ENCODE measurements at regions not wholly inside any gene's neighbourhood (a gene's known extent, or its start where the extent isn't known, plus 50 kb on each side); places are given as distances from the start of the nearest gene placed in this dataset.

DNA sequence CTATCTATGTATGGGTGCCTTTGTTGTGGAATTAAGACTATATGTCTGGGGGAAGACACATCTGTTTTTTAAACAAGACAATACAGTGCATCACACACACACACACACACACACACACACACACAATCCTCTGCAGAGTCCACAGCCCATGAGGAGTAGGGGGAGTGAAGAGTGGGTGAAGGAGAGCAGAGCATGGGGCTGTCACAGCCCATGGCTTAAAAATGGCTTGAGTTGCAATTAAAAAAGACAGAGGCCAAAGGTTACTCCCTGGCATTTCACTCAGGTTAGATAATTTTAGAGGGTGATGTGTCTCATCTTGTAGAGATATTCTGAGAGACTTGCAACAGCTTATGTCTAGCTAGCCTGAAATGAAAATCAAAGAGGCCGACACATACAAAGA lies 176.5 kb upstream of the PLXNA2 start:
- no peak for DNase-seq

DNA sequence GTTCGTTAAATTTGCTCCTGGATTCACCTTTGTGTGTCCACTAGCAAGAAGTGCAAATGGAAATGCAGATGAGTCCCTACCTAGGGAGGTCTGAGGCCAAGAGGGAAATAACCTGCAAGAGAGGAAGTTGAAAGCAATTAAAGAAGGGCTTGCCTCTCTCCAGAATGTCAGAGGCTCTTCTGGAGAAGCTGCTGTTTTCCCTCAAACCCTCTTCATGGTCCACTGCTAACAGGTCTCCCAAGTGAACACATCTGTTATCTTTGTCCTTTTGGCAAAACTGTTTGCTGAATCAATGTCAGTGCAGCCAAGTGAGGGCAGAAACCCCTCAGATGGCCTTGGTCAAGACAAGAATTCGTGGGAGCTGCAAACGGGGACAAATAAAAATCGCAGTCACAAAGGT lies 177.3 kb upstream of the PLXNA2 start:
- no peak for DNase-seq

DNA sequence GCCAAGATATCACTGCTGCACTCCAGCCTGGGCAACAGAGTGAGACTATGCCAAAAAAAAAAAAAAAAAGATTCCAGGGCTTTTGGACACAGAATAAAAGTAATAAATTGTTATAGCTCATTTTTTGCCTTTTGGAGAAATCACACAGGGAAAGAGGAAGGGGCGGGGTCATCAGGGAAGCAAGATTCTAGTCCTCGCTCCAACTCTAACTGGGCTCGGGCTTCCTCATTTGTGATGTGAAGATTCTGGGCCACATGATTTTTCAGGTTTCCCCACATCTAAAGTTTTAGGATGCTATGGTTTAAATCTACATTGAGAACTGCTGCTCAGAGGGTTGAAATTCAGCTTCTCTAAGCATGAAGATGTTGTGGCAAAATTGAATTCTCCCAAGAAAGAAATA lies 179.3 kb upstream of the PLXNA2 start:
- no peak for DNase-seq

DNA sequence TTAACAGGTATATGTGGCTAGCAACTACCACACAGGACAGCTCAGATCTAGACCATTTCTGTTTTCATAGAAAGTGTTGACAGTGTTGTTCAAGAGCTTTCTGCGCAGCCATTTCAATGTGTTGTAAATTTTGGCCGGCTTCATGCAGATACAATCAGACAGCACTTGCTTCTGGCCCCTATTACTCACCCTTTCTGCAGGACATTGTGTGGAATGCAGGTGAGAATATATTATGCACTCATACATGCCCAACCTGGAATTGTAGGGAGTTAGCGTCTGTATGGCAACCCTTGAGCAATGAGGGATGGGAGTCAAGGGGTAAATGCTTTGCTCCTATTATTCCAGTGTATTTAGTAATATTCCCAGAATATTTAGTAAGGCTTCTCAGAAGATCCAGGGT lies 180.9 kb upstream of the PLXNA2 start:
- no peak for DNase-seq

DNA sequence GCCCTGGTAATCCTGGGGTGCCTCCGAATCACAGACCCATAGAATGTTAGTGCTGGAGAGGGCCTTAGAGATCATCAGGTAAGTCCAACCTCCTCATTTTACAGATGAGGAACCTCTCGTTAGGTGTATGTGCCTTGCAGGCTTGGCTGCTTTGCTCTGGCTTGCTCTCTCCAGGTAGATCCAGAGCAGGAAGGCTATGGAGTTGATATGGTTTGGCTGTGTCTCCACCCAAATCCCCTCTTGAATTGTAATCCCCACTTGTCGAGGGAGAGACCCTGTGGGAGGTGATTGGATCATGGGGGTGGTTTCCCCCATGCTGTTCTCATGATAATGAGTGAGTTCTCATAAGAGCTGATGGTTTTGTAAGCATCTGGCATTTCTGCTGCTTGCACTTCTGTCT lies 186.0 kb upstream of the PLXNA2 start:
- DNase-seq = no peak

DNA sequence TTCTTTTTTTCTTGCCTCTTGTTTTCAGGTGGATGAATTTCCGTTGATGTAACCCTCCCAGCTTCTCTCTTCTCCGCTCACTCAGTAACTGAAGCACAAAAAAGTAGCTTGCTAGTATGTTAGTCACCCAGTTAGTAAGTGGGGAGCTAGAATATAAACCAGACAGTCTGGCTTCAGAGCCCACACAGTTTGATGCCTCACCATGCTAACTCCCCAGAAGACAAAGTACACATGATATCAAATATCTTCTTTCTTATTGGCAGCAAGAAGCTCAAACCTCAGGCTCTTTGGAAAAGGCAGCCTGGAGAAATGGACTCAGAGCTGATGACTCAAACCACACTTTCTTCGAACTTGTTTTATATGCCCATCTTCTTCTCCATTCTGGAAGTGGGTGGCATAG lies 187.5 kb upstream of the PLXNA2 start:
- no peak for DNase-seq

DNA sequence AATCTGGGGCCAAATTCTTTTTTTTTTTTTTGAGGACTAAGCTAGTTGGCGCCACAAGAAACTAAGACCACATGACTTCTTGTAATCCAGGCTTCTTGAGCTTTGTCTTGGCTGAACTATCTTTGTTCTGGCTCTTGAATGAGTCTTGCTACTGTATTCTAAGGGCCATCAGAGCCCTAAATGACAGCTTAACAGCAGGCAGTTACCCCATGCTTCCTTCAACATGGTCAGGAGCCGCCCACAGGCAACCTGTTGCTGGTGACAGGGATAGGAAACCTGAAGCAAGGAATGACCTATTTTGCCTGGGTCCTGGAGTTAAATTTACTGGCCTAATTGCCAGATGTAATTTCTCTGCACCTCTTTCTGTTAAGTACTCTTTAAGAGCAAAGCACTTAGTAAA lies 188.2 kb upstream of the PLXNA2 start:
- no peak for DNase-seq

DNA sequence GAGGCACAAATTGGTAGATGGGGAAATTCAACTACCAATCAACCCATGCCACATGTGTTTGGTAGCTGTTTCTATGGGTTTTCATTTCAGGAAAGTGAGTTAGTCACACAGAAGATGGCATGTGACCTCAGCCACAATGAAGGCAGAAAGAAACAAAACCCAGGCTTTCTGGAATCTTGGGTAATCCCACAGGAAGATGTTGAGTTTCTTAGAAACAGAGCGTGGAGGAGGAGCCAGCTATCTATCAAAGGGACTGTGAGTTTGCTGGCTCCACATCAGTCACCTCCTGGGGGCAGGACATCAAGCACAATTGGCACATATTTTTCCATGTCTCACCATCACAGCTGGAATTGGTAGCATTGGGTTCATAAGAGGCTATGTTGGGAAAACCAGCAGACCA lies 188.9 kb upstream of the PLXNA2 start:
- DNase-seq = no peak

DNA sequence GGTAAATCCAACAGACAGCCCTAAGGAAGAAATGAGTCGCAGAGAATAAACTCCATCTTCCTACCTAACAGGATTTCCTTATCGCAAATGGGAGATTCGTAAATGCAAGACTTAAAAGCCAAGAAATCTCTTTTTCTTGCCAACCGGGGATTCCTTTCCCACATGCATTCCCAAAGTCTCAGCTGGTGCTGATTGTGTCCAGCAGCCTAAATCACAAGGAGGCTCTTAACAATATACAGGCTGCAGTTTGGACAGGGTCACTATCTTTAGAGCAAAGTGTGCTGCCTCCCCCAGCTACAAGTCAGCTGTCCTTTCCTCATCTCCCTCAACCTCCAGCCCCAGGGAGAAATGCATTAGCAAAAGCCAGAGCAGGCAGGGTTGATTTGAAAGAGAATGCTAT lies 189.8 kb upstream of the PLXNA2 start:
- no peak for DNase-seq

DNA sequence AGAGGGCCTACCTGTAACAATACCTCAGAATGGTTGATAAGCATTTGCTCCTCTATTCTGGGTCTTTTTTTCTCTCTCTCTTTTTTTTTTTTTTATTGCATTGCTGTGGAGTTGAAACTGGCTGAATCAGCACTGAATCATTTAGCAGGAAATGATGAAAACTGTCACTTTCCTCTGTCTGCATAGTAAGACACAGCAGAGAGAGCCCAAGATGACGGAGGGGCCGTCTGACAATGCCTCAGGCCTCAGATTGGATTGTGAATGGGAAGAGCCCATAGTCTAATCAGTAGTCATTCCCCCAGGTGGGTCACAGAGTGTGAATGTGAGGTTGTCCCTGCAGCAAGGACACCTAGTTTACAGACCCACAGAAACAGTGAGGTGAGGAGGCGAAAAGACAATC lies 193.2 kb upstream of the PLXNA2 start:
- no peak for DNase-seq

DNA sequence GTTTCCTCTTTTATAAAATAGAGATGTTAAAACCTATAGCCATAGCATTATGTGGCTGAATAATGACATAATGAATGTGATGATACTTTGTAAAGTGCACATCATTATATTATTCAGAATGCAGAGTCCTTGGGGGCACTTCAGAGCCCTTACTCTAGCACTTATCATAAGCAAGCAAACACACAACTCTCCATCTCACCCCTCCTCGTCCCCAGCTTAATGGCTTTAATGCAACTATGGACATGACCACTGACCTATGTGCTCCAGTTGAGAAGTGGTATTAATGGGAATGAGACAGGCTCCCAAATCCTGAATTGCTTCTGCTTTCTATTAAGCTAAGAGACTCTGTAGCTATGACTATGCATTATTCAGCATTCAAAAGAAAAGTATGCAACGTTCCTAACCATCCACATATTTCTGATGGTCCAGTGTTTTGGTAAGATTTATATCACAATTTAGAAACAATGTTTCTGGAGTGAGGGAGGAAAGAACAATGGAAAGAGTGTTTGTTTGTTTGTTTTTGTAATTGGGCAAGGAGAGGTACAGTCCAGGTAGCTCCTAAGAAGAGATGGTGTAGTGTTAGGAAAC lies 194.0 kb upstream of the PLXNA2 start:
- DNase-seq = no peak

DNA sequence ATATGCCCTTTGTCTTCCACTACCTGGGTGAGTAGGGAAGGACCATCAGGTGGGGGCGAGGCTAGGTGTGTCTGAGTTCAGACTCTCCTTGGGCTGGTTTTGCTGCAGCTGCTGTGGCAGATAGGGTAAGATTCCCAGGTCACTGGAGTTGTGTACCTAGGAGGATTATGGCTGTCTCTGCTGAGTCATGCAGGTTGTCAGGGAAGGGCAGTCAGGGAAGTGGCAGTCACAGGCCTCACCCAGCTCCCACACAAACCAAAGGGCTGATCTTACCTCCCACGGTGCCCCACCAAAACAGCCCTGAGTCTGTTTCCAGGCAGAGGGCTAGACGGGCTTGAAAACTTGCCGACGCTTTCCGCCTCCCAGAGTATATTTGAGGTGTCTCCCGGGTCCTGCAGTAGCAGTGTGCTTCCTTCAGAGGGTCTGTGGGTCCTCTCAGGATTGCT lies 201.6 kb upstream of the PLXNA2 start:
- no peak for DNase-seq

DNA sequence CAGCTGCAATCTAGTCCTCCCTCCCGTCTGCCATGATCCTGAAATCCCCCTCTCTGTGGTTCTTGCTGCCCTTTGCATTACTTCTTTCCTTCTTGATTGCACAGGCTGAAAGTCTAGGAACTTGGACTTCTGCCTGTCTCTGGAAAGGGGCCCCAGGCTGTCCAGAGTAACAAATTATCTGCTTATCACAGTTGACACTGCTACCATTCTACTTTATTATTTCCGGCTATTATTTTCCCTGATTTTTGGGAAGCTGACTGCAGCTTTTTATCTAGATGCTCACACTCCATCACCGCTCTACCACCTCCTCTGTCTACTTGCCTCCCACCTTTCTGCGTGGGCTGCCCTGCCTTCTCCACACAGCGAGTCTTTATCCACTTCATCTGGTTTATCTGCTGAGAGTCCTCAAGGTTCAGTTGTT lies 202.1 kb upstream of the PLXNA2 start:
- DNase-seq = no peak

DNA sequence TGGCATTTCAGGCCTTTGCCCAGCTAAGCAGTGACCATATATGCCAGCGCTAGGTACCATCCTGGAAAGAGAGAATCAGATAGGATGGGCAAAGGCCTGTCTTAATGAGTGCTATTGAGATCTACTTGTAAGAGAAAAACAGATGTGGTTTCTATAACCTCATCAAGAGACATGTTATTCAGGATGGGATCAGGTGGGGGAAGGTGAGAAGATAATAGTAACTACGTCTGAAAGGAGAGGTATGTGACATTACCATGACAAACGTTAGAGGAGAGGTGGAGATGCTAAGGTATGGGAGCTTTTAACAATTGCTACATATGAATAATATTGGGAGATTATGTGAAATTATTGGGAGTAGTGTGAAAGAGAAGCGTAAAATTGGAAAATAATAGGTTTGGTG lies 204.2 kb upstream of the PLXNA2 start:
- no peak for DNase-seq

DNA sequence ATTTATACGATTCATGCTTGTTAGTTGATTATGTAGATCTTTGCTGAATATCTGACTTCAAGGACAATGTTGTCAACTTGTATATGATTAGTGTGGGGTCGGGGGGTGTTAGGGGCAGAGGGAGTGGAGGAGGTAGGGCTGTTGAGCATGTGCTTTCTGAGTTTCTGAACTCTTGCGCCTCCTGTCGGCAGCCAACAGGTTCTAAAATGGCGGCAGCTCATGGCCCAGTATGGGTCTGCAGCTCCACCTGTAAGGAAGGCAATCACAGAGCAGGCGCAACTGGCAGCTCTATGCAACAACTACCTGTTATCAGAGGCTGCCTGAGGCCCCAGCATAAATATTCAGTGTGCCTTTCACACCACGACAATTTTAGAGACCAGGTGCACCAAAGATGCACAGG lies 205.8 kb upstream of the PLXNA2 start:
- DNase-seq = no peak

DNA sequence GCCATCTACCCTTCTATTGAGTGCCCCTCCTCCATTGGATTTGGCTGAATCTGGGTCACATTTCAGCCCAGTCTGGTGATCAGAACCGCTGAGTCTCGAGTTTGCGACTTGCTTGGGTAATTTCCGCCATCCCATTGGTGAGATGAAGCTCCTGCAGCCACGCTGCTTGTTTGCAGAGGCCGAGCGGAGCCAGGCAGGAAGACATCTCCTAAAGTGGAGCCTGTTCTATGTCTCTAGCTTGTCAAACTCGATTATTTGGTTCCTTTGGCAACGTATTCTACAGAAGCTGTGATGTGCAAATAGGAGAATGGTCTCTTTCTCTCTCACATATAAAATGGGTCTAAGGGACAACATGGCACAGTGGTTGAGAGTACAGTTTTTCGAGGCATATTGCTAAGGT lies 206.8 kb upstream of the PLXNA2 start:
- no peak for DNase-seq

DNA sequence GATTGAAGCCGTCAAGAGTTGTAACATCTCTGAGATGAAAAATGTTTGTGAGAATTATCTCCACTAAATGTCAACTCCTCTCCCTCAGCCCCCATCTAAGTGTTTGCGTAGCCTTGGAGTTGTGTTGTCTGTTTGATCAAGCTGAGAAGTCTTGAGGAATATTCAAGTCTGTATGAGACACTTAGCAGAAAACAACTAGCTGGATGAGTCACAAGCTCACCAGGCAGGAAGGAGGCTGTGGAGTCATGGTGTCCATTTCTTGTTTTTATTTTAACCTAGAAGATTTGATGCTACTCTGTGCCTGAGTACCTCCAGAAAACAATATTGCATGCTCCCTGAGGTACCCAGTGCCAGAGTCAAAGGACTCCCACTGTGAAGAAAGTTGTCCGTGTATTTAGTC lies 211.6 kb upstream of the PLXNA2 start:
- no peak for DNase-seq

DNA sequence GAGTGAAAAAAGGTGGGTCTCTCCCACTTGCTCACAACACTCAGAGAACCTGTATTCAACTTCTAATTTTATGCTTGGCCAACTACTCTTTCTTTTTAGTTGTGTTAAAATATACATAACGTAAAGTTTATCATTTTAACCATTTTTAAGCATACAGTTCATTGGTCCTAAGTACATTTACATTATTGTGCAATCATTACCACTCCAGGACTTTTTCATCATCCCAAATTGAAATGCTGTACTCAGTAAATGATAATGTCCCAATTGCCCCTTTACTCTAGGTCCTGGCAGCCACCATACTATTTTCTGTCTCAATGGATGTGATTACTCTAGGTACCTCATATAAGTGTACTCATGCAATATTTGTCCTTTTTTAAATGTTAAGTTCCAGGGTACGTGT lies 212.3 kb upstream of the PLXNA2 start:
- no peak for DNase-seq

DNA sequence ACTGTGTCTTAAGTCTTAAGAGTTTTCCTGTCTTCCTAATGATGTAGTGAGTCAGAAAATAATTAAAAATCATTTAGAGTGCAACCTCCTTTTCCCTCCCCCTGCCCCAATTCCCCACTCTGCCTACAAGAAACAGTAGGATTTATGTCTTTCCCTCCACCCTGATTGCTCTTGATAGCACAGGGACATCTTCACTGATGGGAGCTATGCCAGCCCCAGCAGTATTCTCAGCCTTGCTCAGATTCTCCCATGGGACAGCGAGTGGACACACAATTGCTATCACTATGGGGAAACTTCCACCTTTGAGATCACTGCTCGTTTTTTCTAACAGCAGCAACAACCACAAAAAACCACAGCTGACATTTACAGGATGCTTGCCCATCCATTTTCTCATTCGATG lies 216.6 kb upstream of the PLXNA2 start:
- DNase-seq = no peak

DNA sequence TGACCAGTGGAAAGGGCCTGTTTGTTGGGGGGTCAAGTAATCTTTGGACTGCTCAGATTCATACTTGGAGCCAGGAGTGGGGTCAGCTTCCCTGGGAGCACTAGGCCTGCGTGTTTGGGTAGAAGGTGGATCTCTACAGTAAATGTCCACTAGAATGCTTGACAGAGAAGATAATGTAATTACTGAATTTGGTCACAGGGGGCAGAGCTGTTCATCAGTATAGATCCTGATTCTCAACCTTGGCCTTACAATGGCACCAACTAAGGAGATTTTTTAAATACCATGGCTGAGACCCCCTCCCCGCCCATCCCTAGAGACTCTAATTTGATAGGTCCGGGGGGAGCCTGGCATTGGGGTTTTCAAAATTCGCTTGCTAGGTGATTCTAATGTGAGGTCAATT lies 217.5 kb upstream of the PLXNA2 start:
- DNase-seq = peak in 1 of 2 experiments; percentile 1

DNA sequence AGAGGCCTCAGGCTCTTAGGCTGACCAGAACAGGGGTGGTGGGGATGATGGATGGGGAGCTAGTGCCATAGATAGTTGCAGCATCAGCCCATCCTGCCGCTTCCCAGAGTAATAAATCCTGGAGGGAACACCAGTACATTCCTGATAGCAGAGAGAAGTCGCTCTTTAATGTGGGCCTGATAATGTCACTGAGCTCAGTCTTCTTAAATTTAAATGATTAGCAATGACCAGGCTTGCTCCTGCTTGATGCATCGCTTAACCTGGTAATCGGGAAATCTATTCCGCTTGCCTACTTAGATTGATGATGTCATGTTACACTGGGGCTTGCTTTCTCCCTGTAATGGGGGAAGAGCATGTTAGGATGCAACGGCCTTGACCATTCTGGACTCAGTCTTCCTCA lies 218.6 kb upstream of the PLXNA2 start:
- DNase-seq = no peak

DNA sequence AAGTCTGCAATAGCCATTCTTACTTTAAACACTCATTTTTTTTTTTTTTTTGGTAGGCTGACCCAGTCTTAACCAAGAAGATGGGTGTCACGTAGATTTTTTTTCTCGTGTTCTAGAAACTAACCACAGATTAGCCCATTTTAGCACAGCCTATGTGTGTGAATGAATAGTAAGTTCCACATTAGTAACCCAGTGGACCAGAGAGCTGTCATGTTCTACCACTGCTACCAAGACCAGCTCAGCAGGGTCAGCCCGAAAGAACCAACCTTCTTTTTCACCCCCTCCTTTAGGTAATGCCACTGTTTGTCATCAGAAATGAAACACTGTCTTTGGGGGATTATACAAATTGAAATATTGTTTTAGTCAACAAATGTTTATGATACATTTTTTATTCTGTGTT lies 221.1 kb upstream of the PLXNA2 start:
- no peak for DNase-seq

DNA sequence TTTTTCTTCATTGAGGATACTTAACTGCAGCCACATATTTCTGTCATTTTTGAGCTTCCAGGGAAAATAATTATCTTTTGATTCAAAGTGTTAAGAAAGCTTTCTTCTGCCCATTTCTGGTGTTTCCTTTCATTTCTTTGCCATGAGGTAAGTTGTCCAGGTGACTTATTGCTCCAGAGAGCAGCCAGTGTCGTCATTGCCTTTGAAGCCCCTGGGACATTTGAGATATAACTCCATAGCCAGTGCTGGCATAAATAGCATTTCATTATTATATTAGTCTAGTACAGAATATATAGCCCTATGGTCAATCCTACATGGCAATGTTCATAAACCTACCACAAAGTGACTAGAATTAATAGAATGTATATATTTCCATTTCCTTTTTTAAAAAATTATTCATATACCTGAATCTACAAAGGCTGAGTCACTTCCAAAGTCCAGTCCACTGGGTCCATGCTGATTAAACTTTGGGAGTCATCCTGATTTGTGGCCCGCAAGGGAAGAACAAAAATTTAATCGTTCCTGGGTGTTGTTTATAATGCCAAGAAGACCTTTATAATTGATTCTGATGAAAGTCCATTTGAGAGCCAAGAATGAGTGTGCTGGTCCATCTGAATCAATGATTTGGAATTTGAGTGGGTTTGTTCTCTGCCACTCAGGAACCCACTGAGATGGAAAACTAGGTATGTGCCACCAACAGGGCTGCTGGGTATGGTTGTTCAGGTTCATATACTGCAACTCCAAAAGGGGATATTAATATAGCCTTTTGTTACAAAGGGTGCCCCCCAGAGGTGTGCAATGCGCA lies 221.8 kb upstream of the PLXNA2 start:
- no peak for DNase-seq

DNA sequence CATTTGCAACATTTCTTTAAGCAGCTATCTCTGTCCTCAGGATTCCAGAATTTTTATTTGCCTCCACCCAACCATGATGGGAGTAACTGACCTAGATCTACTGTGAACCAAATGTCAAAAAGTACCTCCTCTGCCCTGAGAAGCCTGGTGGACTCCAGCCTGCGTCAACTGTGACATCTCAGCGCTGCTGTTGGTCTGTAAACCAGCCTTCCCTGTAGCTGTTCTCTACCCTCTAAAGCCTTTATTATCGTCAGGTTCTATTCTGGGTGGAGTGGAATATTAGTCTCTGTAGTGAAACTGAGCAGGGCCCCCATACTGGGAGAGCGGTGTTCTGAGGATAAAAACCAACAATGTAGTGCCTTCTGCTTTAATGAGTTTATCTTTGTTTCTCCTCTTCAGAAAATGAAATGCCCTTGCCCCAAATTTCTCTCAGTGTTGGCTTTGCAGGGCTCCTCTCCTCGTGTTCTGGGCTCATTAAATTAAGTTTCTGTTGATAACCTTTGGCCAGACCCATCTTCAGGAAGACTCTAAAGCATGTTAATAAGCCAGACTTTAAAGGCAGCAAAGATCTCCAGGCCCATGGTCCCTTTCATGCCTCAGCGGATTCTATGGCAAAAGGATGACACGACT lies 223.1 kb upstream of the PLXNA2 start:
- no peak for DNase-seq

DNA sequence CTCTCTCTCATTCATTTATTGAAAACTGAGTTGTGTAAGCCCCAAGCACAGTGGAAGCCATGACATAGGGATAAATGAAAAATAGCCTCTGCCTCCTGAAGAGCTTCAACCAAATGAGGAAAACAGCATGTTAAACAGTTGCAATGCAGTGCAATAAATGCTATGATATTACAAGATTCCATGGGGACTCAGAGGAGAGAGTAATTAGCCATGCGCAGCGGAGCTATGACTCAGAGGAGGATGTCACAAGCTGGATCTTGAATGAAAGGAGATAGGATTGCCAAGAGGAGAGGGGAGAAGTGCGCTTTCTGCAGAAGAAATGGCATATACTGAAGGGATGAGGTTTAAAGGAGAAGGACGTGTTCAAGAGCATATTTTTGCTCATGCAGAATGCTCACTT lies 231.3 kb upstream of the PLXNA2 start:
- DNase-seq = no peak

Data from AML-193 (cell line).